IMR-90 (cell line): ENCODE measurements at regions not wholly inside any gene's neighbourhood (a gene's known extent, or its start where the extent isn't known, plus 50 kb on each side); places are given as distances from the start of the nearest gene placed in this dataset.

Experiments
- ATAC-seq: fragments of 200-7000 bp; cut with Tn5 transposase; 2 replicates; pipeline ENCODE4 v1.9.1; 2020; ENCODE audit warnings: low read depth, mild to moderate bottlenecking, moderate library complexity
- BruUV-seq: library from RNA; stranded (reverse); fragments of 400-500 nt; replicated peaks from 2 replicates; lab custom pipeline; 2021; lab: Mats Ljungman, UMichigan
- CTCF ChIA-PET: fragments of 300-600 bp; formaldehyde crosslinking; extraction: SDS; loops from one replicate; lab custom pipeline; 2021; ENCODE audit warnings: antibody characterized with exemption; lab: Yijun Ruan, JAX
- POLR2A ChIA-PET: fragments of 300-600 bp; sonication (Branson Sonifier 250); formaldehyde crosslinking; loops from one replicate; lab custom pipeline; 2022; ENCODE audit warnings: antibody characterized with exemption; ENCODE audit not compliant: unreplicated experiment; lab: Charles Lee
- DNase-seq: peaks from one replicate; pipeline ENCODE4 v3.0.0; 2013
- H2AFZ ChIP-seq: replicated peaks from 2 replicates; pipeline ENCODE3; 2013; ENCODE audit warnings: low read length, mild to moderate bottlenecking; ENCODE audit not compliant: poor library complexity
- H2AK5ac ChIP-seq: 2 replicates; pipeline ENCODE4 v1.6.1; 2013; ENCODE audit warnings: low read depth, low read length, inconsistent platforms
- H2AK9ac ChIP-seq: replicated peaks from 2 replicates; pipeline ENCODE3; 2013; ENCODE audit warnings: mild to moderate bottlenecking, low read depth, low read length, moderate library complexity; ENCODE audit not compliant: poor library complexity
- H2BK120ac ChIP-seq: 2 replicates; pipeline ENCODE4 v1.6.1; 2013; ENCODE audit warnings: low read depth, low read length, inconsistent platforms
- H2BK15ac ChIP-seq: 3 replicates; pipeline ENCODE4 v1.6.1; 2013; ENCODE audit warnings: low read depth, low read length, inconsistent platforms
- H2BK20ac ChIP-seq: 2 replicates; pipeline ENCODE4 v1.6.1; 2013; ENCODE audit warnings: low read depth, mild to moderate bottlenecking, inconsistent platforms, low read length, moderate library complexity
- H2BK5ac ChIP-seq: 2 replicates; pipeline ENCODE4 v1.6.1; 2013; ENCODE audit warnings: mild to moderate bottlenecking, low read depth, low read length, inconsistent platforms; ENCODE audit not compliant: poor library complexity, severe bottlenecking
- H3K14ac ChIP-seq: replicated peaks from 2 replicates; pipeline ENCODE4 v1.6.1; 2013; ENCODE audit warnings: low read depth, low read length, inconsistent platforms
- H3K18ac ChIP-seq: 2 replicates; pipeline ENCODE4 v1.6.1; 2013; ENCODE audit warnings: low read depth, low read length, control low read depth
- H3K23ac ChIP-seq: 2 replicates; pipeline ENCODE4 v1.6.1; 2013; ENCODE audit warnings: low read depth, low read length, inconsistent platforms
- H3K27ac ChIP-seq: 2 replicates; pipeline ENCODE4 v1.5.1; 2013; ENCODE audit warnings: mild to moderate bottlenecking, control low read depth, low read length; ENCODE audit not compliant: insufficient read depth
- H3K27me3 ChIP-seq: 2 replicates; pipeline ENCODE4 v1.6.1; 2013; ENCODE audit warnings: low read length; ENCODE audit not compliant: control insufficient read depth, insufficient read depth
- H3K36me3 ChIP-seq: 2 replicates; pipeline ENCODE4 v1.6.1; 2013; ENCODE audit warnings: low read length, mixed read lengths; ENCODE audit not compliant: control insufficient read depth, insufficient read depth
- H3K4ac ChIP-seq: 2 replicates; pipeline ENCODE4 v1.6.1; 2013; ENCODE audit warnings: low read depth, low read length, inconsistent platforms
- H3K4me1 ChIP-seq: 2 replicates; pipeline ENCODE4 v1.6.1; 2013; ENCODE audit warnings: low read length, mixed read lengths; ENCODE audit not compliant: control insufficient read depth, insufficient read depth
- H3K4me2 ChIP-seq: 2 replicates; pipeline ENCODE4 v1.6.1; 2013; ENCODE audit warnings: low read depth, mild to moderate bottlenecking, control low read depth, low read length, moderate library complexity
- H3K4me3 ChIP-seq: 2 replicates; pipeline ENCODE4 v1.5.1; 2013; ENCODE audit warnings: low read depth, mild to moderate bottlenecking, control low read depth, low read length, moderate library complexity; ENCODE audit not compliant: insufficient read depth
- H3K56ac ChIP-seq: 2 replicates; pipeline ENCODE4 v1.6.1; 2013; ENCODE audit warnings: low read length, inconsistent platforms; ENCODE audit not compliant: insufficient read depth; ENCODE audit errors: extremely low read depth
- H3K79me1 ChIP-seq, 2 experiments: 2 replicates each; pipeline ENCODE4 v1.6.1; 2013; ENCODE audit warnings: low read length in 2 of 2, inconsistent platforms in 1 of 2, low read depth in 1 of 2
- H3K9ac ChIP-seq: 2 replicates; pipeline ENCODE4 v1.6.1; 2013; ENCODE audit warnings: low read depth, low read length, control low read depth
- H3K9me1 ChIP-seq: 2 replicates; pipeline ENCODE4 v1.6.1; 2013; ENCODE audit warnings: low read length, inconsistent platforms; ENCODE audit not compliant: insufficient read depth
- H3K9me3 ChIP-seq: 2 replicates; pipeline ENCODE4 v1.6.1; 2013; ENCODE audit warnings: low read length; ENCODE audit not compliant: control insufficient read depth, insufficient read depth
- H4K20me1 ChIP-seq: 2 replicates; pipeline ENCODE4 v1.6.1; 2013; ENCODE audit warnings: low read length, inconsistent platforms; ENCODE audit not compliant: insufficient read depth
- H4K5ac ChIP-seq: 2 replicates; pipeline ENCODE4 v1.6.1; 2013; ENCODE audit warnings: mild to moderate bottlenecking, low read depth, low read length, control low read depth
- H4K8ac ChIP-seq, 2 experiments: 2 replicates each; pipeline ENCODE4 v1.6.1; 2013; ENCODE audit warnings: low read depth in 2 of 2, low read length in 2 of 2, control low read depth in 1 of 2, inconsistent platforms in 1 of 2
- H4K91ac ChIP-seq: 2 replicates; pipeline ENCODE4 v1.6.1; 2013; ENCODE audit warnings: low read depth, low read length, inconsistent platforms; ENCODE audit not compliant: insufficient read depth
- BHLHE40 ChIP-seq: fragments of 150-350 bp; IDR thresholded peaks from 2 replicates; pipeline ENCODE4 v1.6.1; 2016; ENCODE audit warnings: mild to moderate bottlenecking, low read depth, low read length
- CEBPB ChIP-seq: IDR thresholded peaks from 2 replicates; pipeline ENCODE4 v1.6.1; 2012; ENCODE audit warnings: low read depth, low read length, improper control_type of control experiment
- CTCF ChIP-seq: conservative IDR thresholded peaks from 2 replicates; pipeline ENCODE4 v1.5.1; 2012; ENCODE audit warnings: mild to moderate bottlenecking, low read depth, low read length, improper control_type of control experiment
- MAFK ChIP-seq: IDR thresholded peaks from 2 replicates; pipeline ENCODE4 v1.6.1; 2012; ENCODE audit warnings: low read depth, low read length, improper control_type of control experiment
- MAZ ChIP-seq: IDR thresholded peaks from 2 replicates; pipeline ENCODE4 v1.6.1; 2012; ENCODE audit warnings: low read depth, mild to moderate bottlenecking, low read length, improper control_type of control experiment, moderate library complexity, borderline replicate concordance
- MXI1 ChIP-seq: IDR thresholded peaks from 2 replicates; pipeline ENCODE4 v1.6.1; 2012; ENCODE audit warnings: low read depth, mild to moderate bottlenecking, low read length, moderate library complexity, borderline replicate concordance
- NFE2L2 ChIP-seq: fragments of 150-350 bp; IDR thresholded peaks from 2 replicates; pipeline ENCODE4 v1.6.1; 2016; ENCODE audit warnings: low read depth, mild to moderate bottlenecking, low read length
- POLR2A ChIP-seq: IDR thresholded peaks from 2 replicates; pipeline ENCODE4 v1.6.1; 2012; ENCODE audit warnings: mild to moderate bottlenecking, low read depth, low read length
- RAD21 ChIP-seq: IDR thresholded peaks from 2 replicates; pipeline ENCODE4 v1.6.1; 2012; ENCODE audit warnings: low read length, improper control_type of control experiment
- RFX5 ChIP-seq: IDR thresholded peaks from 2 replicates; pipeline ENCODE4 v1.8.0; 2012; ENCODE audit warnings: low read depth, mild to moderate bottlenecking, low read length, moderate library complexity
- SMC3 ChIP-seq: fragments of 150-350 bp; IDR thresholded peaks from 2 replicates; pipeline ENCODE4 v1.6.1; 2016; ENCODE audit warnings: low read depth, mild to moderate bottlenecking, antibody characterized with exemption, low read length, moderate library complexity
- WGBS, 2 experiments: methylation state at CpG; one replicate each; pipeline versions ENCODE4 v1.1.5 to v1.1.7; 2013; ENCODE audit warnings: missing lambda C conversion rate in 2 of 2; ENCODE audit not compliant: insufficient read length in 1 of 2; ENCODE audit errors: extremely low coverage in 2 of 2; 5-methylcytosine and 5-hydroxymethylcytosine counted together
- dilution Hi-C: fragments of 300-500 bp; cut with HindIII; formaldehyde crosslinking; loops from one replicate; pipeline ENCODE4 v1.14.3; 2018; ENCODE audit warnings: low sequenced_read_pairs; ENCODE audit not compliant: unreplicated experiment
- in situ Hi-C: fragments of 300-500 bp; cut with MboI; formaldehyde crosslinking; loops from 3 replicates; pipeline ENCODE4 v1.14.3; 2019; ENCODE audit warnings: low sequenced_read_pairs, inconsistent platforms, mixed read lengths
- intact Hi-C: fragments of 100-400 bp; cut with micrococcal nuclease; formaldehyde crosslinking; loops from 2 replicates; pipeline ENCODE4 v1.10.0; 2022

- BruUV-seq: no TSS peak
- no peak for TF ChIP-seq MAZ
- TF ChIP-seq CEBPB: no peak
- no peak for TF ChIP-seq POLR2A
- no peak for TF ChIP-seq RAD21
- TF ChIP-seq MXI1: no peak
- no peak for TF ChIP-seq BHLHE40
- no peak for TF ChIP-seq CTCF
- no peak for TF ChIP-seq SMC3
- no peak for TF ChIP-seq RFX5
- TF ChIP-seq NFE2L2: no peak
- no peak for TF ChIP-seq MAFK
- no peak overlapping the region for H4K5ac ChIP-seq
- DNase-seq (no peak), ATAC-seq (no peak)
- no peaks in the 10 kb centered on the region for H3K36me3 ChIP-seq
- H2AK9ac ChIP-seq: no peak overlapping the region
- no peak overlapping the region for H3K14ac ChIP-seq
- H2BK120ac ChIP-seq: no peak overlapping the region
- no peak overlapping the region for H3K27ac ChIP-seq
- POLR2A ChIA-PET: no interaction called here
- dilution Hi-C loops (no loop called here), intact Hi-C loops (no loop called here), in situ Hi-C loops (no loop called here)
- CTCF ChIA-PET: no interaction called here
- H2AFZ ChIP-seq: no peak overlapping the region
- no peaks in the 10 kb centered on the region for H4K20me1 ChIP-seq
- no peak overlapping the region for H3K56ac ChIP-seq
- no peak overlapping the region for H2BK5ac ChIP-seq
- H2BK15ac ChIP-seq: no peak overlapping the region
- no peak overlapping the region for H4K91ac ChIP-seq
- H2AK5ac ChIP-seq: no peak overlapping the region
- H3K9me1 ChIP-seq: no peaks in the 10 kb centered on the region
- peaks cover 12% of the 10 kb centered on the region for H3K27me3 ChIP-seq
- no peaks in the 10 kb centered on the region for H3K9me3 ChIP-seq
- H3K4me3 ChIP-seq: no peak overlapping the region
- no peaks in the 10 kb centered on the region for H3K79me1 ChIP-seq
- no peak overlapping the region for H3K4ac ChIP-seq
- no peak overlapping the region for H3K18ac ChIP-seq
- H3K9ac ChIP-seq: no peak overlapping the region
- H3K23ac ChIP-seq: no peak overlapping the region
- no peak overlapping the region for H2BK20ac ChIP-seq
- H3K4me1 ChIP-seq: peaks cover 7% of the 10 kb centered on the region; the same call in 1 of the 2 replicates
- 88% methylated on average over 9 of the region's 13 CpGs; no CpG with 5 or more reads in 1 of the 2 experiments for WGBS, 2 experiments
- no peak overlapping the region for H4K8ac ChIP-seq
- no peak overlapping the region for H3K4me2 ChIP-seq
Observed at GRCh38 chr3:196131921-196132320, 50.0 kb upstream of the TFRC start.
